HL-60 (cell line): ENCODE measurements at regions not wholly inside any gene's neighbourhood (a gene's known extent, or its start where the extent isn't known, plus 50 kb on each side); places are given as distances from the start of the nearest gene placed in this dataset.

Source experiments
- DNase-seq, 2 experiments: peaks; one replicate each; pipeline ENCODE4 v3.0.0-alpha.2; 2010 to 2020; ENCODE audit warnings: low read depth in 1 of 2, low spot score in 1 of 2
- H3K27ac ChIP-seq: fragments of 250-450 bp; sonication (Bioruptor Pico); replicated peaks from 2 replicates; pipeline ENCODE4 v1.5.1; 2020; ENCODE audit warnings: mild to moderate bottlenecking, moderate library complexity
- H3K27me3 ChIP-seq: fragments of 250-450 bp; sonication (Bioruptor Pico); 2 replicates; pipeline ENCODE4 v1.5.1; 2021; ENCODE audit warnings: mild to moderate bottlenecking, moderate library complexity; ENCODE audit not compliant: insufficient read depth, poor library complexity, severe bottlenecking
- H3K4me3 ChIP-seq: replicated peaks from 2 replicates; pipeline ENCODE4 v1.5.1; 2011; ENCODE audit warnings: mild to moderate bottlenecking, control low read depth, low read length; ENCODE audit not compliant: insufficient read depth
- CTCF ChIP-seq: IDR thresholded peaks from one replicate; pipeline ENCODE4 v1.5.1; 2011; ENCODE audit warnings: low read length, control low read depth, inconsistent platforms; ENCODE audit not compliant: insufficient read depth
- GABPA ChIP-seq: IDR thresholded peaks from 2 replicates; pipeline ENCODE4 v1.6.1; 2012; ENCODE audit warnings: low read depth
- POLR2AphosphoS5 ChIP-seq: IDR thresholded peaks from 2 replicates; pipeline ENCODE4 v1.6.1; 2012; ENCODE audit warnings: low read depth
- REST ChIP-seq: IDR thresholded peaks from 2 replicates; pipeline ENCODE4 v1.6.1; 2012; ENCODE audit warnings: low read depth; ENCODE audit not compliant: insufficient replicate concordance
- SPI1 ChIP-seq: IDR thresholded peaks from 2 replicates; pipeline ENCODE4 v1.6.1; 2012; ENCODE audit warnings: low read depth, mild to moderate bottlenecking, borderline replicate concordance

DNA sequence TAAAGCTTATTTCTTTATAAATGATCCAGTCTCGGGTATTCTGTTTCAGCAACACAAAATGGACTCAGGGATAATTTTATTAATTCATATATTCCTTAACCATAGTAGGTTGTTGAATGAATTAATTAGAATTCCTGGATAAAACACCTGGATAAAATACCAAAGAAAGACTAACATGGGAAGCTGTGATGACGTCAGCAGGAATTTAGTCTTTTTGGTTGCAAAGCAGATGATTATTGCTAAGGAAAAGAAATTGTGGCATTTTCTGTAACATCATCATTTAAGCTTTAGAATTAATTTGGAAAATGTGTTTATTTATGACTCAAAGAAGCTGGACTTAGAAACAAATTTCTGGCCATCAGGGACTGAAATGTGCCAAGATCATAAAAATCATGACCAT, 228.3 kb upstream of the ZBTB20 start:
- TF ChIP-seq GABPA (no peak), CTCF (no peak), REST (no peak), POLR2AphosphoS5 (no peak), SPI1 (no peak)
- H3K4me3 ChIP-seq, result no peak overlapping the region
- no peak overlapping the region for H3K27ac ChIP-seq
- H3K27me3 ChIP-seq, result no peaks in the 10 kb centered on the region
- DNase-seq, result no peak

DNA sequence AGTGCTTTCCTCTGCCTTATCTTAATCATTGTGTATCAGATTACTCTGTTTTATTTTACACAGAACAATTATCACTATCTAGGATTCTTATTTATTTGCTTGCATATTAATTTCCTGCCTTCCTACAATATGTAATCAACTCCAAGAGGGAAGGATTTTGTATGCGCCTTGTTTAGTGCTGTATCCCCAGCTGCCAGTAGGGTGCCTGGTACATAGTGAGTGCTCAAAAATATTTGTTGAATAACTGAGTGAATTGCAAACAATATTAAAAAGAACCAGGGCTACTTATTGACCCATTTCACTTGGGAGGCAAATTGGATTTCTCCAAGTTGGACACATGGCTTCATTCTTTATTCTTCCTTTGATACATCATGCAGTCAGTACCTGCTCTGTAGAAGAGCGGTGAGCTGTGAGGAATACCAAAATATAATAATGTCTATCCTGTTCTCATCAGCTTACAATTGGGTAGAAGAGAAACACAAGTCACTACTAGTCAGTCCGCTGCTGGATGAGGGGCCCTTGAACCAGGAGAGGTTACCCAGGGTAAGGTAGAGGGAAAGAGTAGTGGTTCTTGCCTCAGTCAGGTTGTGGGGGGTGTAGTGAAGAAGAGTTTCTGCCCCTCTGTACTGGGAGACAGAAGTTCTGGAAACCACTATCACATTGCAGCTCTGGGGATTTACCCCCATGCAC, 233.9 kb upstream of the ZBTB20 start:
- no peak overlapping the region for H3K27ac ChIP-seq
- DNase-seq, result no peak
- H3K4me3 ChIP-seq, result no peak overlapping the region
- no peaks in the 10 kb centered on the region for H3K27me3 ChIP-seq
- TF ChIP-seq REST (no peak), POLR2AphosphoS5 (no peak), GABPA (no peak), SPI1 (no peak), CTCF (no peak)

- Histone ChIP-seq H3K27ac (no peak overlapping the region), H3K27me3 (no peaks in the 10 kb centered on the region), H3K4me3 (no peak overlapping the region)
- DNase-seq, result no peak
- TF ChIP-seq SPI1 (no peak), GABPA (no peak)
These were observed 234.5 kb upstream of the ZBTB20 start for GRCh38 chr3:115381573-115381912.

- TF ChIP-seq GABPA (no peak), CTCF (no peak), SPI1 (no peak), REST (no peak), POLR2AphosphoS5 (no peak)
- no peaks in the 10 kb centered on the region for H3K27me3 ChIP-seq
- DNase-seq, result no peak
- H3K27ac ChIP-seq, result no peak overlapping the region
- no peak overlapping the region for H3K4me3 ChIP-seq
These were observed 234.8 kb upstream of the ZBTB20 start for GRCh38 chr3:115381931-115382330.
